GM06990 (cell line): ENCODE measurements at regions not wholly inside any gene's neighbourhood (a gene's known extent, or its start where the extent isn't known, plus 50 kb on each side); places are given as distances from the start of the nearest gene placed in this dataset.

Experiments
- DNase-seq: peaks from one replicate; pipeline ENCODE4 v3.0.0-alpha.2; 2011; ENCODE audit not compliant: insufficient read length; ENCODE audit errors: extremely low read depth
- H3K27me3 ChIP-seq: replicated peaks from 2 replicates; pipeline ENCODE4 v1.6.0; 2011; ENCODE audit warnings: low read length; ENCODE audit not compliant: control insufficient read depth, insufficient read depth
- H3K36me3 ChIP-seq: 2 replicates; pipeline ENCODE4 v1.5.1; 2011; ENCODE audit warnings: low read length; ENCODE audit not compliant: control insufficient read depth, insufficient read depth
- H3K4me3 ChIP-seq: replicated peaks from 2 replicates; pipeline ENCODE4 v1.5.1; 2011; ENCODE audit warnings: low read depth, mild to moderate bottlenecking, control low read depth, low read length
- TF ChIP-seq, protein P1 (sequence below): IDR thresholded peaks from 2 replicates; pipeline ENCODE4 v1.5.1; 2011; ENCODE audit warnings: low read length, control low read depth, mild to moderate bottlenecking, inconsistent platforms; ENCODE audit not compliant: insufficient read depth, poor library complexity, severe bottlenecking

GRCh38 chr17:79237448-79238053, 162.9 kb downstream of the ENGASE start:
- DNase-seq = no peak
- TF ChIP-seq, protein P1, sequence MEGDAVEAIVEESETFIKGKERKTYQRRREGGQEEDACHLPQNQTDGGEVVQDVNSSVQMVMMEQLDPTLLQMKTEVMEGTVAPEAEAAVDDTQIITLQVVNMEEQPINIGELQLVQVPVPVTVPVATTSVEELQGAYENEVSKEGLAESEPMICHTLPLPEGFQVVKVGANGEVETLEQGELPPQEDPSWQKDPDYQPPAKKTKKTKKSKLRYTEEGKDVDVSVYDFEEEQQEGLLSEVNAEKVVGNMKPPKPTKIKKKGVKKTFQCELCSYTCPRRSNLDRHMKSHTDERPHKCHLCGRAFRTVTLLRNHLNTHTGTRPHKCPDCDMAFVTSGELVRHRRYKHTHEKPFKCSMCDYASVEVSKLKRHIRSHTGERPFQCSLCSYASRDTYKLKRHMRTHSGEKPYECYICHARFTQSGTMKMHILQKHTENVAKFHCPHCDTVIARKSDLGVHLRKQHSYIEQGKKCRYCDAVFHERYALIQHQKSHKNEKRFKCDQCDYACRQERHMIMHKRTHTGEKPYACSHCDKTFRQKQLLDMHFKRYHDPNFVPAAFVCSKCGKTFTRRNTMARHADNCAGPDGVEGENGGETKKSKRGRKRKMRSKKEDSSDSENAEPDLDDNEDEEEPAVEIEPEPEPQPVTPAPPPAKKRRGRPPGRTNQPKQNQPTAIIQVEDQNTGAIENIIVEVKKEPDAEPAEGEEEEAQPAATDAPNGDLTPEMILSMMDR = no peak
- H3K27me3 ChIP-seq = no peaks in the 10 kb centered on the region; the same call in 1 of the 2 replicates
- no peaks in the 10 kb centered on the region for H3K36me3 ChIP-seq
- H3K4me3 ChIP-seq = no peak overlapping the region

DNA sequence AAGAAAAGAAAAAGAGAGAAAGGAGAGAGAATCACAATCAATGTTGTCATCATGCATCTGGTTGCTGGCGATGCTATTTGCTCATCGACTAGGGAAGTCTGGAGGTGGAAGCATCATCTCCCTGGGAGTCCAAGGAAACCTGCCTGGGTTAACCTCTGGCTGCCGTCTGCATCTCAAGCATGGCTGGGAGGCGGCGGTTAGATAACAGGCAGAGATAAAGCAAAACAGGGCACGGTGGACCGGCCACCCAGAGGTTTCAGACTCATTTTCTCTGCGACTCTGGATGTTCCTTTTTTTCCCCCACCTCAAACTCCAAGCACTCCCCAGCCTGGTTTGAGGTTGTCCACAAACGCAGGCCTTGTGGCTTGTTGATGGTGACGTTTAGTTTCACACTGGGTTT, 161.2 kb downstream of the ENGASE start:
- TF ChIP-seq, protein P1 = no peak
- no peak overlapping the region for H3K4me3 ChIP-seq
- DNase-seq = no peak
- H3K27me3 ChIP-seq = no peaks in the 10 kb centered on the region; the same call in 1 of the 2 replicates
- H3K36me3 ChIP-seq = no peaks in the 10 kb centered on the region

- Histone ChIP-seq H3K27me3 (no peaks in the 10 kb centered on the region; the same call in 1 of the 2 replicates), H3K4me3 (no peak overlapping the region), H3K36me3 (no peaks in the 10 kb centered on the region)
- TF ChIP-seq, protein P1 = no peak
- DNase-seq = no peak
These were observed 159.4 kb downstream of the ENGASE start for GRCh38 chr17:79233916-79234551.

- H3K27me3 ChIP-seq = no peaks in the 10 kb centered on the region; the same call in 1 of the 2 replicates
These were observed 158.3 kb downstream of the ENGASE start for GRCh38 chr17:79232957-79233356.

DNA sequence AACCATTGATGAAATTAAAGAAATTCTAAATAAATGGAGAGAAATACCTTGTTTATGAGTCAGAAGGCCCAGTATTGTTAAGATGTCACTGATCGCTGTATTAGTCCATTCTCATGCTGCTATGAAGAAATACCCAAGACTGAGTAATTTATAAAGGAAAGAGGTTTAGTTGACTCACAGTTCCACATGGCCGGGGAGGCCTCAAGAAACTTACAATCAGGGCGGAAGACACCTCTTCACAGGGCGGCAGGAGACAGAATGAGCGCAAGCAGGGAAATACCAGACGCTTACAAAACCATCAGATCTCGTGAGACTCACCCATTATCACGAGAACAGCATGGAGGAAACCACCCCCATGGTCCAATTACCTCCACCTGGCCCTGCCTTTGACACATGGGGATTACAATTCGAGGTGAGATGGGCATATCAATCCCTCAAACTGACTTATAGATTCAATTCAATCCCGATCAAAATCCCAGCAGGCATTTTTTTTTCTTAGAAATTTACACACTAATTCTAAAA, 157.2 kb downstream of the ENGASE start:
- Histone ChIP-seq H3K36me3 (no peaks in the 10 kb centered on the region), H3K27me3 (no peaks in the 10 kb centered on the region; the same call in 1 of the 2 replicates), H3K4me3 (no peak overlapping the region)
- TF ChIP-seq, protein P1 = no peak
- no peak for DNase-seq

More at GRCh38 chr17:79232957-79233356, 158.3 kb downstream of the ENGASE start:
- no peak for DNase-seq
- no peaks in the 10 kb centered on the region for H3K36me3 ChIP-seq
- H3K4me3 ChIP-seq = no peak overlapping the region
- TF ChIP-seq, protein P1 = no peak
